Suprapubic skin (tissue), 4 donors: ENCODE measurements at regions not wholly inside any gene's neighbourhood (a gene's known extent, or its start where the extent isn't known, plus 50 kb on each side); places are given as distances from the start of the nearest gene placed in this dataset.

Source experiments
- DNase-seq, 2 donors: peaks; one replicate each; pipeline ENCODE4 v3.0.0-alpha.2; 2019; ENCODE audit warnings: low spot score in 2 of 2
- H3K27ac ChIP-seq: fragments of 200-600 bp; sonication (generic); one replicate; pipeline ENCODE4 v1.5.1; 2019
- H3K27me3 ChIP-seq: fragments of 200-600 bp; sonication (generic); one replicate; pipeline ENCODE4 v1.5.1; 2019
- H3K36me3 ChIP-seq: fragments of 200-600 bp; sonication (generic); one replicate; pipeline ENCODE4 v1.5.1; 2019
- H3K4me1 ChIP-seq: fragments of 200-600 bp; sonication (generic); one replicate; pipeline ENCODE4 v1.5.1; 2019
- H3K4me3 ChIP-seq: fragments of 200-600 bp; sonication (generic); one replicate; pipeline ENCODE4 v1.5.1; 2019; ENCODE audit warnings: mild to moderate bottlenecking
- H3K9me3 ChIP-seq: fragments of 200-600 bp; sonication (generic); one replicate; pipeline ENCODE4 v1.5.1; 2019
- EP300 ChIP-seq: sonication (generic); formaldehyde crosslinking; IDR thresholded peaks from one replicate; pipeline ENCODE4 v1.6.1; 2017; ENCODE audit warnings: antibody characterized with exemption
- POLR2A ChIP-seq, 2 donors: fragments of 450-650 bp; IDR thresholded peaks; one replicate each; pipeline ENCODE4 v1.6.1; 2017; ENCODE audit warnings: antibody characterized with exemption in 2 of 2, mild to moderate bottlenecking in 2 of 2, moderate library complexity in 2 of 2
- POLR2AphosphoS5 ChIP-seq, 3 donors: sonication (generic); formaldehyde crosslinking; IDR thresholded peaks; one replicate each; pipeline ENCODE4 v1.6.1; 2017; ENCODE audit warnings: antibody characterized with exemption in 3 of 3
- WGBS: methylation state at CpG from one replicate; pipeline ENCODE4 v1.1.5; 2018; 5-methylcytosine and 5-hydroxymethylcytosine counted together
- TF ChIP-seq, protein P1 (sequence below), 2 donors: fragments of 200-600 bp in 1 of 2; fragments of 450-650 bp in 1 of 2; sonication (generic) in 1 of 2; IDR thresholded peaks; one replicate each; pipeline ENCODE4 v1.5.1; 2016 to 2019; ENCODE audit warnings: antibody characterized with exemption in 2 of 2, mild to moderate bottlenecking in 1 of 2, moderate library complexity in 1 of 2

DNA sequence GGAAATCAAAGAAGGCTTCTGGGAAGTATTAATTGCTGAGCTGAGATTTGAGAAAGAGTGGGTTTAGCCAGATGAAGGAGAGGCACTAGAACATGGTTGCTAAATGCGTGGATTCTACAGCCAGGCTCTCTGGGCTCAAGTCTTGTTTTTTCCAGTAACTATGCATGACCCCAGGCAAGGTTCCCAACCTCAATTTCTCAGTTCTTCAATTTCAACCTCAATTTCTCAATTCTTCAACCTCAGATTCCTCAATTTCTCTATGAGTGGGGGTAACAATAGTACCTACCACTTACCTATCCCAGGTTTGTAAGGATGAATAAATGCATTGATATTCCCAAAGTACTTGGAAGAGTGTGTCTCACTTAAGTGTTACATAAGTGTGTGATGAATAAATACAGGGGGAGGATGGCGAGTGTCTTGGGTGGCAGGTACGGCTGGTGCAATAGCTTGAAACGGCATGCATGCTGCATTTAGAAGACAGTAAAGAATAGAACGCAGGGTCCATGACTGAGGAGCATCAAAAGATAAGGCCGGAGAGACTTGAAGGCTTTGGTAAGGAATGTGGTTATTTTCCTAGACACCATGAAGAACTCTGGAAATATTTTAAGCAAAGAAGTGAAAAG is 149.1 kb upstream of the ATP2B1 start:
- Histone ChIP-seq H3K36me3 (no peaks in the 10 kb centered on the region), H3K9me3 (no peaks in the 10 kb centered on the region), H3K4me3 (no peak overlapping the region), H3K27ac (no peak overlapping the region), H3K4me1 (no peaks in the 10 kb centered on the region), H3K27me3 (no peaks in the 10 kb centered on the region)
- no peak for DNase-seq
- 90% methylated on average over 6 of the region's 6 CpGs for WGBS
- TF ChIP-seq, protein P1, sequence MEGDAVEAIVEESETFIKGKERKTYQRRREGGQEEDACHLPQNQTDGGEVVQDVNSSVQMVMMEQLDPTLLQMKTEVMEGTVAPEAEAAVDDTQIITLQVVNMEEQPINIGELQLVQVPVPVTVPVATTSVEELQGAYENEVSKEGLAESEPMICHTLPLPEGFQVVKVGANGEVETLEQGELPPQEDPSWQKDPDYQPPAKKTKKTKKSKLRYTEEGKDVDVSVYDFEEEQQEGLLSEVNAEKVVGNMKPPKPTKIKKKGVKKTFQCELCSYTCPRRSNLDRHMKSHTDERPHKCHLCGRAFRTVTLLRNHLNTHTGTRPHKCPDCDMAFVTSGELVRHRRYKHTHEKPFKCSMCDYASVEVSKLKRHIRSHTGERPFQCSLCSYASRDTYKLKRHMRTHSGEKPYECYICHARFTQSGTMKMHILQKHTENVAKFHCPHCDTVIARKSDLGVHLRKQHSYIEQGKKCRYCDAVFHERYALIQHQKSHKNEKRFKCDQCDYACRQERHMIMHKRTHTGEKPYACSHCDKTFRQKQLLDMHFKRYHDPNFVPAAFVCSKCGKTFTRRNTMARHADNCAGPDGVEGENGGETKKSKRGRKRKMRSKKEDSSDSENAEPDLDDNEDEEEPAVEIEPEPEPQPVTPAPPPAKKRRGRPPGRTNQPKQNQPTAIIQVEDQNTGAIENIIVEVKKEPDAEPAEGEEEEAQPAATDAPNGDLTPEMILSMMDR (IDR thresholded peaks at IDR 0.05), result no peak
- TF ChIP-seq POLR2AphosphoS5 (IDR thresholded peaks at IDR 0.05) (no peak), POLR2A (IDR thresholded peaks at IDR 0.05) (no peak), EP300 (no peak)

DNA sequence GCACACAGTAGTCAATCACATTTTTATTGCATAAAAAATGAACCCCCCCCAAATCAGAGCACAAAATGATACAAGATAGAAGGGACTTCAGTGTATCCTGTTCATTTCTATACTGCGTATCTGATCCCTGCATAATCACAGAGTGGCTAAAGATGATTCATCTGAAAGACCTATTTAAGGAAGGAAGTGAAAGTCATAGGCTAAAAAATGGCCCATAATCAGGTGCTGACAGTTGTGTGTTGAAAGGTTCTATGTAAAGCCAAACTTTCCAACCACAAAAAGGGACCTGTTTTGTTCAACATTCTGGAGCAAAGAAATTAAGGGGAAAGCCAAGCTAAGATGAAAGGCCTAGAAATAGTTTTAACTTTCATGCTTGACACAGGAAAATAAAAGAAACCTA is 147.8 kb upstream of the ATP2B1 start:
- Histone ChIP-seq H3K27me3 (no peaks in the 10 kb centered on the region), H3K9me3 (no peaks in the 10 kb centered on the region), H3K36me3 (no peaks in the 10 kb centered on the region), H3K4me3 (no peak overlapping the region), H3K4me1 (no peaks in the 10 kb centered on the region), H3K27ac (no peak overlapping the region)
- TF ChIP-seq, protein P1 (IDR thresholded peaks at IDR 0.05), result no peak
- no peak for TF ChIP-seq EP300
- TF ChIP-seq POLR2AphosphoS5 (IDR thresholded peaks at IDR 0.05), result no peak
- no peak for TF ChIP-seq POLR2A (IDR thresholded peaks at IDR 0.05)
- no peak for DNase-seq
- 60% methylated on average over 1 of the region's 1 CpG for WGBS

DNA sequence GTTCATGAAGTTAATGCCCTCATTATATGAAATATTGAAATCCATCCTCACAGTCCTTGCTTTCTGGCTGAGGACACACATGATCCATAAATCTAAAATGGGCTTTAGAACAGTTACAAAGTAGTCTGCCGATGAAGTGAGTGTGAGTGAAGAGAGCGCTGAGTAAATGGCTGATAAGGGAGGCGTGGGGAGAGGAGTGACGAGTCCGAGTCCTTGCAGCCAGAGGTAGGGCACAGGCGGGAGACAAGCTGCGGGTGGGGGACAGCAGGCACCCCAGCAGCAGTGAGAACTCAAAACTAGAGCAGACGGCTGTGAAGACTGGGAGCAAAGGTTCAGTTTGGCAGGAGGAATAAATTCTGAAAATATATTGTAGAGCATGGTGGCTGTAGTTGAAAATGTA is 140.1 kb upstream of the ATP2B1 start:
- Histone ChIP-seq H3K27ac (no peak overlapping the region), H3K27me3 (no peaks in the 10 kb centered on the region), H3K4me3 (no peak overlapping the region), H3K36me3 (no peaks in the 10 kb centered on the region), H3K9me3 (no peaks in the 10 kb centered on the region), H3K4me1 (no peaks in the 10 kb centered on the region)
- no peak for DNase-seq
- TF ChIP-seq, protein P1 (IDR thresholded peaks at IDR 0.05), result no peak
- no peak for TF ChIP-seq POLR2AphosphoS5 (IDR thresholded peaks at IDR 0.05)
- no peak for TF ChIP-seq POLR2A (IDR thresholded peaks at IDR 0.05)
- TF ChIP-seq EP300, result no peak
- WGBS, result 82% methylated on average over 8 of the region's 8 CpGs

DNA sequence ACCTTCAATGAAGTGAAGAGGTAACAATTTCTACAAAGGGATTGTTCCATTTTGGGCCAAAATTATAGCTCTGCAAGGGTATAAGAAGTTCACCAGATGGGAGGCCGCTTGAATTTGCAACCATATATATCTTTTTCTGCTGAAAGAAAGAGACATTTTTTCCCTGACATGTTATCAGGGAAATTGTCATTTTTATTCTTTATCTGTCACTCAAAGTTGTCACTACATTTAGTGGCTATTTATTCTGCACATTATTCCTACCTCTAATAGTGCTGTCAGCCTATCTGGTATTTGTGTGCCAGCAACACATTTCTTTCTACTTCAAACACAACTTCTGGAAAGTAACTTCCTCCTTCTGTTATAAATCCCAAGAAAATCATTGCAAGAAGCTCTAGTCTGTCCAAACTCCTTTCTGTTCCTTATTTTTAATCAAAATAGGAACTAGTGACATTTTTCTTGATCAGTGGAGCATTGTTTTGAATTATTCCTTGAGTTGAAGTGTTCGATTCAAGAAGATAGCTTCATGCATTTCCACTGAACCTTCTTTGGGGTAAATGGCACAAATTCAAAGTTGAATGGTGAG is 137.9 kb upstream of the ATP2B1 start:
- WGBS, result 85% methylated on average over 2 of the region's 2 CpGs
- no peak for DNase-seq
- no peaks in the 10 kb centered on the region for H3K36me3 ChIP-seq

DNA sequence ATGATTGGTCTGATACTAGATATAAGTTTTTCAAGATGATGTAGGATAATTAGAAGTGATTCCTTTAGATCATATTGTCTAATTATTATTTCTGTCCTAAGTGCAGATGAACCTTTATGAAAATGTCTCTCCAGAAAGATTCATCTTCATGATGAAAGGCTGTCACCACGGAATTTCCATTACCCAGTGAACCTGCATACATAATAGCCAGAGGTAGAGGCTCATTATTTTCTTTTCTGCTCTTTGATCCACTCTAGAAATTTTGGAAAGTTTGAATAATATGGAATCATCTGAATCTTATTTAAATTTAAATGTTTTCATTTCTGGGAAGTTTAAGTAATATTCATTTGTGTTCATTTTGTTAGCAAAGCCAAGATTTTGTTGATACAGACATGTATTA is 137.1 kb upstream of the ATP2B1 start:
- DNase-seq, result no peak

More for the DNA sequence above, 137.9 kb upstream of the ATP2B1 start:
- Histone ChIP-seq H3K9me3 (no peaks in the 10 kb centered on the region), H3K27me3 (no peaks in the 10 kb centered on the region), H3K4me3 (no peak overlapping the region), H3K27ac (no peak overlapping the region), H3K4me1 (no peaks in the 10 kb centered on the region)
- TF ChIP-seq POLR2A (IDR thresholded peaks at IDR 0.05), result no peak
- TF ChIP-seq, protein P1 (IDR thresholded peaks at IDR 0.05), result no peak
- no peak for TF ChIP-seq POLR2AphosphoS5 (IDR thresholded peaks at IDR 0.05)
- no peak for TF ChIP-seq EP300

More for the DNA sequence above, 137.1 kb upstream of the ATP2B1 start:
- H3K27me3 ChIP-seq, result no peaks in the 10 kb centered on the region
- 77% methylated on average over 1 of the region's 1 CpG for WGBS
- H3K4me1 ChIP-seq, result no peaks in the 10 kb centered on the region
- H3K9me3 ChIP-seq, result no peaks in the 10 kb centered on the region
- no peak overlapping the region for H3K4me3 ChIP-seq
- H3K36me3 ChIP-seq, result no peaks in the 10 kb centered on the region
- no peak overlapping the region for H3K27ac ChIP-seq
- TF ChIP-seq, protein P1 (IDR thresholded peaks at IDR 0.05), result no peak
- TF ChIP-seq EP300 (no peak), POLR2A (IDR thresholded peaks at IDR 0.05) (no peak), POLR2AphosphoS5 (IDR thresholded peaks at IDR 0.05) (no peak)
